ENCODE measurements at regions not wholly inside any gene's neighbourhood (a gene's known extent, or its start where the extent isn't known, plus 50 kb on each side); places are given as distances from the start of the nearest gene placed in this dataset.

DNA sequence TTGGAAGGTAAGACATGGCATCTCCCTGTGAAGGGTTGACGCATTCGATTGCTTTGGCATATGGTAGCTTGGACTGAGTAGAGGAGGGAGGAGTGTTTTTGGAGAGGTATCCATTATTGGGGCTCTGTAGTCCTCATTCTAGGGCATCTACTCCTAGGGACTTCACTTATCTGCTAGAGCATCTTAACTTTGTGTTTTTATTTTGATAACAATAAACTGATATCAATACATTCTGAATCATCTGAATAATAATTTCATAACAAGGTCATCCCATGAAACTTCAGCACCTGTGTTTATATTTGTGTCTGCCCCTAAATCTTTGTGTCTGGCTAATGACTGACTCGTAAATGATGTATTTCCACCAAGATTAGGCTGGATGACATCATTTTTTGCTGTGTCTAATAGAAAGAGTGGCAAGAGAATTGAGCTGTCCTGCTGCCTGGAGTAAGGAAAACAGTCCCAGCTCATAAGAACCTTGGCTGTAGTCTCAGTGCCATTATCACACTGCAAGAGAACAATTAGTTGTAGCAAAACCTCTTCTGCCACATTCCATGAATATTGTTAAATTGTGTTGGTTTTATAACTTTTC is 288.5 kb downstream of the PRL start:
- no peak for TF ChIP-seq USF1 (IDR thresholded peaks at IDR 0.05)
- TF ChIP-seq EGR1 (IDR thresholded peaks at IDR 0.05) = no peak
- TF ChIP-seq EP300 (IDR thresholded peaks at IDR 0.05; ENCODE audit: borderline replicate concordance) = no peak
- no peak for TF ChIP-seq REST (IDR thresholded peaks at IDR 0.05; ENCODE audit: low read depth)

DNA sequence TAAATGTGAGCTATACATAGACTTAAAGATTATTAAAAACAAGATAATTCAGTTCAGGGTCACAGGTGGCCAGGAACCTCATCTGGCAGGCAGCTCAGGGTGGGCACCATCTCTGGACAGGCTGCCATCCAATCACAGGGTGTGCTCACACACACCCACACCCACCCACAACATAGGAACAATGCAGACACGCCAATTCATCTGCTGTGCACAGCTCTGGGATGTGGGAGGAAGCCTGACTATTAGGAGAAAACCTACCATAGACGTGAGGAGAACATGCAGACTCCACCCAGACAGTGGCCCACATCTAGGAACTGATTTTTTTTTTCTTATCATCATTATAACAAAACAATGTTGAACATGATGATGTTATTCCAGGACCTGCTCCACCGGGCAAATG is 286.7 kb downstream of the PRL start:
- TF ChIP-seq FOXM1 (IDR thresholded peaks at IDR 0.05; ENCODE audit: borderline replicate concordance, low read depth) (no peak), REST (IDR thresholded peaks at IDR 0.05; ENCODE audit: low read depth) (no peak), TAF1 (IDR thresholded peaks at IDR 0.05; ENCODE audit: low read depth) (no peak), EP300 (IDR thresholded peaks at IDR 0.05; ENCODE audit: borderline replicate concordance) (no peak), NFIC (IDR thresholded peaks at IDR 0.05) (no peak), CEBPB (IDR thresholded peaks at IDR 0.05) (no peak), TEAD4 (IDR thresholded peaks at IDR 0.05) (no peak), EGR1 (IDR thresholded peaks at IDR 0.05) (no peak), CREB1 (IDR thresholded peaks at IDR 0.05; ENCODE audit: low read depth) (no peak), USF1 (IDR thresholded peaks at IDR 0.05) (no peak), TCF12 (IDR thresholded peaks at IDR 0.05; ENCODE audit: low read depth) (no peak), YY1 (IDR thresholded peaks at IDR 0.05; ENCODE audit: low read depth) (no peak), MAX (IDR thresholded peaks at IDR 0.05) (no peak), RAD21 (IDR thresholded peaks at IDR 0.05; ENCODE audit: low read depth) (no peak), ZBTB7A (IDR thresholded peaks at IDR 0.05; ENCODE audit: low read depth) (no peak)

DNA sequence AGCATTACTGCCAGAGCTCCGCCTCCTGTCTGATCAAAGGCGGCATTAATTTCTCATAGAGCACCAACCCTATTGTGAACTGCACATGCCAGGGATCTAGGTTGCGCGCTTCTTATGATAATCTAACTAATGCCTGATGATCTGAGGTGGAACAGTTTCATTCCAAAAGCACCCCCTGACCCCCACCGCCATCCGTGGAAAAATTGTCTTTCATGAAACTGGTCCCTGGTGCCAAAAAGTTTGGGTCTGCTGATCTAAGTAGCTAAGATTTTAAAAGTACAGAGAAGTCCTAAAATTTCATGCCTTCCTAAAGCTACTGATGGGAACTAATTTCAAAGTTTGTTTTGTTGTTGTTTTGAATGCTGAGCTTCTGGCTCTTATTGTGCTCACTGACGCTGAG is 281.6 kb downstream of the PRL start:
- TF ChIP-seq EGR1 (IDR thresholded peaks at IDR 0.05) = no peak
- TF ChIP-seq ZBTB7A (IDR thresholded peaks at IDR 0.05; ENCODE audit: low read depth) = no peak
- no peak for TF ChIP-seq CEBPB (IDR thresholded peaks at IDR 0.05)
- no peak for TF ChIP-seq REST (IDR thresholded peaks at IDR 0.05; ENCODE audit: low read depth)
- no peak for TF ChIP-seq NFIC (IDR thresholded peaks at IDR 0.05)
- no peak for TF ChIP-seq EP300 (IDR thresholded peaks at IDR 0.05; ENCODE audit: borderline replicate concordance)
- TF ChIP-seq MAX (IDR thresholded peaks at IDR 0.05) = no peak
- no peak for TF ChIP-seq TCF12 (IDR thresholded peaks at IDR 0.05; ENCODE audit: low read depth)
- TF ChIP-seq USF1 (IDR thresholded peaks at IDR 0.05) = no peak
- TF ChIP-seq YY1 (IDR thresholded peaks at IDR 0.05; ENCODE audit: low read depth) = no peak
- no peak for TF ChIP-seq TAF1 (IDR thresholded peaks at IDR 0.05; ENCODE audit: low read depth)
- no peak for TF ChIP-seq FOXM1 (IDR thresholded peaks at IDR 0.05; ENCODE audit: borderline replicate concordance, low read depth)
- TF ChIP-seq CREB1 (IDR thresholded peaks at IDR 0.05; ENCODE audit: low read depth) = no peak
- no peak for TF ChIP-seq TEAD4 (IDR thresholded peaks at IDR 0.05)
- no peak for TF ChIP-seq RAD21 (IDR thresholded peaks at IDR 0.05; ENCODE audit: low read depth)

DNA sequence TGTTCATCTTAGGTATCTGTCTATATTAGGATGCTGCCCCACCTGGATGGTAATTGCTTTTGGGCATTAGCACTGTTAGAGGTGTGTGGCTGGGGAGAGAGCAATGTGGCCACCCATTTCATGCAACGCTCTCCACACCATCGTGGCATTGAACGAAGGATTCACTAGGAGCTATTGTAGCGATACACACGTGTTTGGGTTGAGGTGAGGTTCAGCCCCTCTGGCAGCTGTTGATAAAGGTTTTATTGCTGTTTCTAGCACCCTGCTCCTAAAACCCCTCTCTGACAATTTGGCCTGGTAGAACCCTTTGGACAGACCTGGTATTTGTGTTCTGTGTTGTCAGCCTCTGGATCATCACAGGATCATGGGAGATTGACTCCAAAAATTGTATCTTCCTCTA is 280.9 kb downstream of the PRL start:
- TF ChIP-seq USF1 (IDR thresholded peaks at IDR 0.05) = no peak
- no peak for TF ChIP-seq TAF1 (IDR thresholded peaks at IDR 0.05; ENCODE audit: low read depth)
- no peak for TF ChIP-seq YY1 (IDR thresholded peaks at IDR 0.05; ENCODE audit: low read depth)
- no peak for TF ChIP-seq EGR1 (IDR thresholded peaks at IDR 0.05)
- TF ChIP-seq TEAD4 (IDR thresholded peaks at IDR 0.05) = no peak
- TF ChIP-seq REST (IDR thresholded peaks at IDR 0.05; ENCODE audit: low read depth) = no peak
- TF ChIP-seq EP300 (IDR thresholded peaks at IDR 0.05; ENCODE audit: borderline replicate concordance) = no peak
- no peak for TF ChIP-seq TCF12 (IDR thresholded peaks at IDR 0.05; ENCODE audit: low read depth)
- no peak for TF ChIP-seq CREB1 (IDR thresholded peaks at IDR 0.05; ENCODE audit: low read depth)
- TF ChIP-seq RAD21 (IDR thresholded peaks at IDR 0.05; ENCODE audit: low read depth) = no peak
- no peak for TF ChIP-seq FOXM1 (IDR thresholded peaks at IDR 0.05; ENCODE audit: borderline replicate concordance, low read depth)
- no peak for TF ChIP-seq ZBTB7A (IDR thresholded peaks at IDR 0.05; ENCODE audit: low read depth)
- TF ChIP-seq NFIC (IDR thresholded peaks at IDR 0.05) = no peak
